OCI-LY1 (cell line): ENCODE measurements at regions not wholly inside any gene's neighbourhood (a gene's known extent, or its start where the extent isn't known, plus 50 kb on each side); places are given as distances from the start of the nearest gene placed in this dataset.

Source experiments
- H2AFZ ChIP-seq: fragments of 200-600 bp; sonication (generic), shearing (Covaris generic); 2 replicates; pipeline ENCODE4 v1.6.0; 2014; ENCODE audit warnings: antibody characterized with exemption, mild to moderate bottlenecking, low read length
- H3F3A ChIP-seq: fragments of 200-600 bp; sonication (generic), shearing (Covaris generic); 2 replicates; pipeline ENCODE4 v1.6.0; 2014; ENCODE audit warnings: mild to moderate bottlenecking, antibody characterized with exemption, low read length, moderate library complexity; ENCODE audit not compliant: insufficient read depth
- H3K27ac ChIP-seq: fragments of 200-600 bp; sonication (generic); 2 replicates; pipeline ENCODE4 v1.5.1; 2014; ENCODE audit warnings: low read length, mixed run types, mild to moderate bottlenecking, low read depth; ENCODE audit not compliant: poor library complexity, severe bottlenecking
- H3K27me3 ChIP-seq: fragments of 200-600 bp; sonication (generic); 2 replicates; pipeline ENCODE4 v1.6.0; 2014; ENCODE audit warnings: antibody characterized with exemption, mild to moderate bottlenecking, low read length, moderate library complexity; ENCODE audit not compliant: insufficient read depth
- H3K36me3 ChIP-seq: fragments of 200-600 bp; sonication (generic); 2 replicates; pipeline ENCODE4 v1.6.1; 2014; ENCODE audit warnings: mild to moderate bottlenecking, antibody characterized with exemption, low read length, moderate library complexity, mixed read lengths; ENCODE audit not compliant: insufficient read depth
- H3K4me1 ChIP-seq: fragments of 200-600 bp; sonication (generic); 2 replicates; pipeline ENCODE4 v1.5.1; 2014; ENCODE audit warnings: mild to moderate bottlenecking, low read length, moderate library complexity; ENCODE audit not compliant: insufficient read depth, severe bottlenecking
- H3K4me2 ChIP-seq: fragments of 200-600 bp; sonication (generic), shearing (Covaris generic); 2 replicates; pipeline ENCODE4 v1.6.1; 2014; ENCODE audit warnings: low read length
- H3K4me3 ChIP-seq: fragments of 200-600 bp; sonication (generic); 2 replicates; pipeline ENCODE4 v1.5.1; 2014; ENCODE audit warnings: low read length, low read depth, mild to moderate bottlenecking, mixed read lengths; ENCODE audit not compliant: poor library complexity, severe bottlenecking
- H3K79me2 ChIP-seq: fragments of 200-600 bp; shearing (Covaris generic); 2 replicates; pipeline ENCODE4 v1.6.1; 2016; ENCODE audit warnings: mixed run types, low read length, mixed read lengths; ENCODE audit not compliant: insufficient read depth
- H3K9ac ChIP-seq: fragments of 200-600 bp; sonication (generic), shearing (Covaris generic); 2 replicates; pipeline ENCODE4 v1.6.1; 2014; ENCODE audit warnings: mild to moderate bottlenecking, low read length, mixed read lengths
- H3K9me2 ChIP-seq: fragments of 200-600 bp; sonication (generic), shearing (Covaris generic); 2 replicates; pipeline ENCODE4 v1.6.1; 2014; ENCODE audit warnings: low read depth, mild to moderate bottlenecking, low read length, mixed read lengths
- H3K9me3 ChIP-seq: fragments of 200-600 bp; shearing (Covaris generic); 2 replicates; pipeline ENCODE4 v1.6.1; 2014; ENCODE audit warnings: low read length, mixed read lengths
- H4K20me1 ChIP-seq: fragments of 200-600 bp; sonication (generic), shearing (Covaris generic); 2 replicates; pipeline ENCODE4 v1.6.0; 2016; ENCODE audit warnings: mild to moderate bottlenecking, low read length; ENCODE audit not compliant: insufficient read depth
- EZH2 ChIP-seq: fragments of 200-600 bp; sonication (generic), shearing (Covaris generic); IDR thresholded peaks from 2 replicates; pipeline ENCODE4 v1.8.0; 2017; ENCODE audit warnings: borderline replicate concordance, mixed run types, mild to moderate bottlenecking, antibody characterized with exemption, low read length, moderate library complexity, mixed read lengths
- TF ChIP-seq, protein P1 (sequence below): fragments of 200-600 bp; sonication (generic), shearing (Covaris generic); IDR thresholded peaks from 2 replicates; pipeline ENCODE4 v1.5.1; 2017; ENCODE audit warnings: mild to moderate bottlenecking, antibody characterized with exemption, low read length, moderate library complexity, mixed read lengths

DNA sequence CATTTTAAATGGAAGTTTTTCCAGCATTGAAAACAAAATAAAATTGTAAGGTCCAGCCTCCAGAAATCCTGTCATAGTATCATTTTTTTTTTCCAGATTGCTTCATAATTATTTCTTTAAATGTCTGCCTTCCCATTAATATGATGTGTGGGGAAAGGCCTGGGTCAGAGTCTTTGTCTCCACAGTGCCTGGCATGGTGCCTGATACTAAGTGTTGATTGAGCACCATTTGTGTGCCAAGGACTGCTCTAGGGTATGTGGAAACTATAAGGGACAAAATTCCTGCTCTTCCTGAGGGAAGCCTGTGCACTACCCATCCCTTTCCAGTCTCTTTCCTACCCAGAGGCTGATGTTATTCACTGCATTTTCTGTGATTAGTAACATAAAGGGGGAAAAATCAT lies 53.1 kb upstream of the BEND4 start:
- H3K4me2 ChIP-seq = no peak overlapping the region
- no peaks in the 10 kb centered on the region for H3K36me3 ChIP-seq
- H3K9me2 ChIP-seq = no peaks in the 10 kb centered on the region
- H3K79me2 ChIP-seq = no peaks in the 10 kb centered on the region
- no peaks in the 10 kb centered on the region for H3K4me1 ChIP-seq
- no peak overlapping the region for H3K27ac ChIP-seq
- no peaks in the 10 kb centered on the region for H3K27me3 ChIP-seq
- no peak overlapping the region for H3K4me3 ChIP-seq
- H3F3A ChIP-seq = no peaks in the 10 kb centered on the region
- TF ChIP-seq EZH2 = no peak
- TF ChIP-seq, protein P1, sequence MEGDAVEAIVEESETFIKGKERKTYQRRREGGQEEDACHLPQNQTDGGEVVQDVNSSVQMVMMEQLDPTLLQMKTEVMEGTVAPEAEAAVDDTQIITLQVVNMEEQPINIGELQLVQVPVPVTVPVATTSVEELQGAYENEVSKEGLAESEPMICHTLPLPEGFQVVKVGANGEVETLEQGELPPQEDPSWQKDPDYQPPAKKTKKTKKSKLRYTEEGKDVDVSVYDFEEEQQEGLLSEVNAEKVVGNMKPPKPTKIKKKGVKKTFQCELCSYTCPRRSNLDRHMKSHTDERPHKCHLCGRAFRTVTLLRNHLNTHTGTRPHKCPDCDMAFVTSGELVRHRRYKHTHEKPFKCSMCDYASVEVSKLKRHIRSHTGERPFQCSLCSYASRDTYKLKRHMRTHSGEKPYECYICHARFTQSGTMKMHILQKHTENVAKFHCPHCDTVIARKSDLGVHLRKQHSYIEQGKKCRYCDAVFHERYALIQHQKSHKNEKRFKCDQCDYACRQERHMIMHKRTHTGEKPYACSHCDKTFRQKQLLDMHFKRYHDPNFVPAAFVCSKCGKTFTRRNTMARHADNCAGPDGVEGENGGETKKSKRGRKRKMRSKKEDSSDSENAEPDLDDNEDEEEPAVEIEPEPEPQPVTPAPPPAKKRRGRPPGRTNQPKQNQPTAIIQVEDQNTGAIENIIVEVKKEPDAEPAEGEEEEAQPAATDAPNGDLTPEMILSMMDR = no peak
- no peak overlapping the region for H2AFZ ChIP-seq
- H3K9me3 ChIP-seq = no peaks in the 10 kb centered on the region
- no peaks in the 10 kb centered on the region for H4K20me1 ChIP-seq
- no peak overlapping the region for H3K9ac ChIP-seq

DNA sequence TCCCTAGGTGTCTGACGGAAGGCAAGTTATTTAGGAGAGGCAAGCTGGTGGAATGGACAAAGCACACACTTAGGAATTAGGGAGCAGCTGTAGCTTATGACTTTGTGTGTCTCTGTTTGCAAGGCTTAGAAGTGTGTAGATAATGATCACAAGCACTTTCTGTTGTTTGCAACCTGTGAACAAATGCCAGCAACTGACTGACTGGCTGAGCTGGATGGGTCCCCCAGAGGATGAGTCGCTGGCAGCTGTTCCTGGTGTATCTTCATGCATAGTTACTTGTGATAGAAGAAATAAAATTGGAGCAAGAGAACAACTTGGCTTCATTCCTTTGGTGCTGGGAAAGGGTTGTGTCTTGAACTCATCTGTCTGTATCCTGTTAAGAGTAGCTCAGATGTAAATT lies 64.2 kb upstream of the BEND4 start:
- no peaks in the 10 kb centered on the region for H4K20me1 ChIP-seq
- H3F3A ChIP-seq = no peaks in the 10 kb centered on the region
- H3K4me2 ChIP-seq = no peak overlapping the region
- no peak overlapping the region for H2AFZ ChIP-seq
- TF ChIP-seq EZH2 = no peak
- TF ChIP-seq, protein P1 = no peak
- no peak overlapping the region for H3K9ac ChIP-seq
- no peaks in the 10 kb centered on the region for H3K36me3 ChIP-seq
- no peaks in the 10 kb centered on the region for H3K79me2 ChIP-seq
- no peak overlapping the region for H3K4me3 ChIP-seq
- no peaks in the 10 kb centered on the region for H3K9me2 ChIP-seq
- H3K9me3 ChIP-seq = no peaks in the 10 kb centered on the region
- H3K27ac ChIP-seq = no peak overlapping the region
- H3K27me3 ChIP-seq = no peaks in the 10 kb centered on the region
- no peaks in the 10 kb centered on the region for H3K4me1 ChIP-seq

DNA sequence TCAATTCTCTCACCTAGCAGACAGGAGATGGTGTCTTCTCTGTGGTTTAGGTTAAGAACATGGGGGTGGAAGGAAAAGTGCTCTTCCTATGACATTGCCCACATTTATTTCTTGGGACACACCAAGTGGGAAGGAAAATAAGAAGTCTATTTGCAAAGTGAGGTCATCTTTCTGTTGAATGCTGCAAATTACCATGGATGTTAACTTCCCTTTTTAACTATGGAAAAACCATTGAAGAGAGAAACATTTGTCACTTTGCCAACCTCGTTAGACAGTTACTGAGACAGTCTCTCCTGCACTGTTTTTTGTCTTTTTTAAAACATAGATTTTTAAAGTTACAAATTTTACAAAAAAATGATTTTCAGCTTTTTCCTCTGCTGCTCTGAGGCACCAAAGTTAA lies 72.8 kb upstream of the BEND4 start:
- Histone ChIP-seq H3K4me1 (no peaks in the 10 kb centered on the region), H3K9me3 (no peaks in the 10 kb centered on the region), H4K20me1 (no peaks in the 10 kb centered on the region), H3K79me2 (no peaks in the 10 kb centered on the region), H3K27ac (no peak overlapping the region), H3K36me3 (no peaks in the 10 kb centered on the region), H3F3A (no peaks in the 10 kb centered on the region), H2AFZ (no peak overlapping the region), H3K4me2 (no peak overlapping the region), H3K9ac (no peak overlapping the region), H3K27me3 (no peaks in the 10 kb centered on the region), H3K9me2 (no peaks in the 10 kb centered on the region), H3K4me3 (no peak overlapping the region)
- no peak for TF ChIP-seq EZH2
- TF ChIP-seq, protein P1 = no peak
